B cell (primary cell): ENCODE measurements at regions not wholly inside any gene's neighbourhood (a gene's known extent, or its start where the extent isn't known, plus 50 kb on each side); places are given as distances from the start of the nearest gene placed in this dataset.

Experiments used
- ATAC-seq: fragments of 200-7000 bp; cut with Tn5 transposase; one replicate; pipeline ENCODE4 v1.10.0; 2021; ENCODE audit warnings: low read depth, mild to moderate bottlenecking, moderate number of reproducible peaks, moderate library complexity
- CTCF ChIA-PET: fragments of 350-600 bp; sonication (Branson Sonifier 250); formaldehyde crosslinking; loops from one replicate; lab custom pipeline; 2021; ENCODE audit warnings: antibody characterized with exemption, inconsistent platforms; lab: Charles Lee
- POLR2A ChIA-PET: fragments of 350-600 bp; sonication (Branson Sonifier 250); formaldehyde crosslinking; loops from one replicate; lab custom pipeline; 2021; ENCODE audit warnings: antibody characterized with exemption; lab: Charles Lee
- DNase-seq: peaks from one replicate; pipeline ENCODE4 v3.0.0; 2013
- H2AFZ ChIP-seq: 2 replicates; pipeline ENCODE4 v1.6.1; 2012; ENCODE audit warnings: mild to moderate bottlenecking, low read depth, low read length; ENCODE audit not compliant: insufficient read depth, poor library complexity, severe bottlenecking
- H3K27ac ChIP-seq, 2 donors: 1 replicate in 1 of 2; 2 replicates in 1 of 2; pipeline ENCODE4 v1.5.1; 2012 to 2013; ENCODE audit warnings: low read length in 2 of 2, mild to moderate bottlenecking in 2 of 2, moderate library complexity in 1 of 2
- H3K27me3 ChIP-seq, 4 experiments: fragments of 200-600 bp in 1 of 4; sonication (generic) in 1 of 4; replicated peaks in 1 of 4; 1 replicate in 2 of 4; 2 replicates in 2 of 4; pipeline versions ENCODE4 v1.6.1 to v1.7.0; 2013 to 2016; ENCODE audit warnings: low read length in 3 of 4, mild to moderate bottlenecking in 2 of 4, mixed read lengths in 1 of 4, moderate library complexity in 1 of 4; ENCODE audit not compliant: insufficient read depth in 4 of 4, control insufficient read depth in 3 of 4; ENCODE audit errors: control extremely low read depth in 1 of 4
- H3K36me3 ChIP-seq, 2 experiments: replicated peaks in 1 of 2; 1 replicate in 1 of 2; 2 replicates in 1 of 2; pipeline versions ENCODE4 v1.6.1 to v1.7.1; 2013; ENCODE audit warnings: low read length in 1 of 2; ENCODE audit not compliant: insufficient read depth in 2 of 2, control insufficient read depth in 1 of 2; ENCODE audit errors: control extremely low read depth in 1 of 2, extremely low read depth in 1 of 2
- H3K4me1 ChIP-seq, 2 donors: fragments of 200-600 bp in 1 of 2; sonication (generic) in 1 of 2; 1 replicate in 1 of 2; 2 replicates in 1 of 2; pipeline versions ENCODE4 v1.5.1 to v1.6.1; 2013 to 2017; ENCODE audit warnings: low read length in 2 of 2; ENCODE audit not compliant: control insufficient read depth in 2 of 2, insufficient read depth in 2 of 2
- H3K4me2 ChIP-seq: replicated peaks from 2 replicates; pipeline ENCODE3; 2012; ENCODE audit warnings: mild to moderate bottlenecking, low read depth, low read length; ENCODE audit not compliant: poor library complexity, severe bottlenecking
- H3K4me3 ChIP-seq, 5 experiments: fragments of 200-600 bp in 1 of 5; sonication (generic) in 1 of 5; 1 replicate in 3 of 5; 2 replicates in 2 of 5; pipeline versions ENCODE4 v1.5.1 to v1.7.0; 2011 to 2016; ENCODE audit warnings: low read length in 4 of 5, mild to moderate bottlenecking in 4 of 5, low read depth in 2 of 5, control low read depth in 1 of 5, moderate library complexity in 1 of 5; ENCODE audit not compliant: insufficient read depth in 1 of 5; ENCODE audit errors: control extremely low read depth in 1 of 5, extremely low read depth in 1 of 5
- H3K79me2 ChIP-seq: fragments of 200-600 bp; sonication (generic); one replicate; pipeline ENCODE4 v1.6.0; 2016; ENCODE audit warnings: low read length; ENCODE audit not compliant: control insufficient read depth, insufficient read depth
- H3K9ac ChIP-seq: fragments of 200-600 bp; sonication (generic); 2 replicates; pipeline ENCODE4 v1.6.1; 2017; ENCODE audit warnings: mild to moderate bottlenecking, low read length, moderate library complexity
- H3K9me3 ChIP-seq, 3 donors: one replicate each; pipeline versions ENCODE4 v1.6.1 to v1.7.1; 2013; ENCODE audit warnings: low read length in 2 of 3; ENCODE audit not compliant: control insufficient read depth in 2 of 3, insufficient read depth in 1 of 3; ENCODE audit errors: control extremely low read depth in 1 of 3
- H4K20me1 ChIP-seq: 2 replicates; pipeline ENCODE4 v1.6.0; 2012; ENCODE audit warnings: mild to moderate bottlenecking, low read length; ENCODE audit not compliant: insufficient read depth, control insufficient read depth, poor library complexity, severe bottlenecking
- H3K27ac Mint-ChIP-seq: one replicate; pipeline ENCODE4 v1.8.0; 2021; ENCODE audit warnings: mixed read lengths
- H3K27me3 Mint-ChIP-seq: one replicate; pipeline ENCODE4 v1.8.0; 2021; ENCODE audit warnings: mixed read lengths
- H3K4me1 Mint-ChIP-seq: one replicate; pipeline ENCODE4 v1.8.0; 2021; ENCODE audit warnings: mixed read lengths
- H3K4me3 Mint-ChIP-seq: one replicate; pipeline ENCODE4 v1.8.0; 2021; ENCODE audit warnings: mixed read lengths
- H3K9me3 Mint-ChIP-seq: one replicate; pipeline ENCODE4 v1.8.0; 2022; ENCODE audit warnings: mixed read lengths; ENCODE audit not compliant: insufficient read depth
- CTCF ChIP-seq: fragments of 200-600 bp; IDR thresholded peaks from one replicate; pipeline ENCODE4 v1.8.0; 2022; ENCODE audit warnings: antibody characterized with exemption, mild to moderate bottlenecking
- EZH2 ChIP-seq: IDR thresholded peaks from 2 replicates; pipeline ENCODE4 v1.6.1; 2012; ENCODE audit warnings: borderline replicate concordance, low read depth, mild to moderate bottlenecking, moderate library complexity, low read length; ENCODE audit not compliant: insufficient read depth, poor library complexity, severe bottlenecking
- WGBS: methylation state at CpG from one replicate; pipeline ENCODE4 v1.1.5; 2013; ENCODE audit warnings: missing lambda C conversion rate; ENCODE audit not compliant: insufficient coverage; 5-methylcytosine and 5-hydroxymethylcytosine counted together
- intact Hi-C: fragments of 100-400 bp; cut with micrococcal nuclease; formaldehyde crosslinking; loops from one replicate; pipeline ENCODE4 v1.10.0; 2022

DNA sequence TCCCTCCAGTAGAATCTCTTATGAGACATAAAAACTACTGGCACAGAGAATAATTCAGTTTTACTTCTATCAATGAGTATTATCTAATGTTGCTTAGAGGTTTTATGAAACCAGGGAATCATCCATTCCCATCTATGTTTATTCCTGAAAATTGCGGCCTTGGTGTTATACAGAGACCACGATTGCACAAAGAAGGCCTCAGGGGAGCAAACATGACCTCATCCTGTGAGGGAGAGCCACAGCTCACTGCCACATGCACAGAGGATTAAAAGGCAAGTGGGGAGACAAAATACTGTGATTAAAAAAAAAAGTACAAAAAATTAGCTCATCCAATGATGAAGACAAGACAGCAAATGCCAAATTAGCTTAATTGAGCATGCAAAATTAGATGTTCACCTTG is 111.8 kb upstream of the SLC35G4 start:
- Mint-ChIP-seq H3K4me3 (no peak overlapping the region), H3K4me1 (no peaks in the 10 kb centered on the region), H3K27ac (no peak overlapping the region), H3K27me3 (peaks cover 4% of the 10 kb centered on the region), H3K9me3 (no peaks in the 10 kb centered on the region)
- Histone ChIP-seq H4K20me1 (no peaks in the 10 kb centered on the region), H3K27me3 (no peaks in the 10 kb centered on the region), H3K4me2 (no peak overlapping the region), H3K4me3 (no peak overlapping the region), H2AFZ (no peak overlapping the region), H3K9ac (no peak overlapping the region), H3K9me3 (peaks cover 0 to 3% (median 0%) of the 10 kb centered on the region in 3 donors), H3K79me2 (no peaks in the 10 kb centered on the region), H3K27ac (no peak overlapping the region), H3K4me1 (no peaks in the 10 kb centered on the region), H3K36me3 (no peaks in the 10 kb centered on the region)
- DNase-seq, result no peak
- no peak for ATAC-seq
- ChIA-PET CTCF (no interaction called here), POLR2A (no interaction called here)
- intact Hi-C loops, result no loop called here
- TF ChIP-seq EZH2, result no peak
- TF ChIP-seq CTCF, result no peak
- WGBS, result no CpG with 5 or more reads among the region's 2 CpGs

DNA sequence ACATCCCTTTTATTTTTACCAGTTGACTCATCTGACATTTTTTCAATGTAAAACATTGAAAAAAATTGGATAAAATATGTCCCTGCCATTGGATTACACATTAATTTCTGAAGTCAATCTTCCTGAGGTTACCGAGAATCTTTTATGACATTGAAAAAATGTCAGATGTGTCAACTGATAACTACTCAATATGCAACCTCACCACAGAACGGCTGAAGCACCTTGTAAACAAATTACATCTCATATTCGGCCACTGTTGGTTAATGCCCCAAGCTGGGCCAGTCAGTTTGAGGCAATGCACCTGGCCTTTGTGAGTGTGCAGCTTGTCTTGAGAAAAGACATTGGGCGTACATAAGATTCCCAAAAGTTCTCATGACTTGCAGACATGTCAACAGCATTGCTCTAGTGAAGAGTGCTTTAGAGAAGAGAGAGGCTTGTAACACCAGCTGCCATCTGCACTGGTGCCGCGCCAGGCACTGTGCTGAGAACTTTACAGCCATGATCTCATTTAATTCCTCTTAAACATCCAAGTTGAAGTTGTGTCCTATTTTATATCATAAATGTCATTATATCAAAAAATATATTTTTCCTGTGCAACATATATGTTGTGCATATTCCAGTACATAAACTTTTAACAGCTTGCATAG is 112.7 kb upstream of the SLC35G4 start:
- WGBS, result 91% methylated on average over 1 of the region's 6 CpGs
- H3K4me3 Mint-ChIP-seq, result no peak overlapping the region
- no peak for TF ChIP-seq CTCF
- TF ChIP-seq EZH2, result no peak
- H3K4me1 ChIP-seq, result no peaks in the 10 kb centered on the region
- ChIA-PET POLR2A (no interaction called here), CTCF (no interaction called here)
- H2AFZ ChIP-seq, result no peak overlapping the region
- peaks cover 4% of the 10 kb centered on the region for H3K27me3 Mint-ChIP-seq
- H3K36me3 ChIP-seq, result no peaks in the 10 kb centered on the region
- H3K27me3 ChIP-seq, result no peaks in the 10 kb centered on the region
- H3K9me3 Mint-ChIP-seq, result no peaks in the 10 kb centered on the region
- no peak overlapping the region for H3K27ac ChIP-seq
- no peak overlapping the region for H3K27ac Mint-ChIP-seq
- no peak overlapping the region for H3K4me3 ChIP-seq
- no peak overlapping the region for H3K9ac ChIP-seq
- intact Hi-C loops, result no loop called here
- no peaks in the 10 kb centered on the region for H3K79me2 ChIP-seq
- peaks cover 0 to 3% (median 0%) of the 10 kb centered on the region in 3 donors for H3K9me3 ChIP-seq
- ATAC-seq (no peak), DNase-seq (no peak)
- no peaks in the 10 kb centered on the region for H3K4me1 Mint-ChIP-seq
- H4K20me1 ChIP-seq, result no peaks in the 10 kb centered on the region
- H3K4me2 ChIP-seq, result no peak overlapping the region
